HEK293 (cell line): ENCODE measurements at regions not wholly inside any gene's neighbourhood (a gene's known extent, or its start where the extent isn't known, plus 50 kb on each side); places are given as distances from the start of the nearest gene placed in this dataset.

Experiments used
- CTCF ChIA-PET: fragments of 350-600 bp; formaldehyde crosslinking; extraction: SDS; loops from one replicate; lab custom pipeline; 2021; ENCODE audit warnings: antibody characterized with exemption; lab: Yijun Ruan, JAX
- POLR2A ChIA-PET: fragments of 300-600 bp; formaldehyde crosslinking; extraction: SDS; loops from one replicate; lab custom pipeline; 2020; ENCODE audit warnings: antibody characterized with exemption, inconsistent platforms; lab: Yijun Ruan, JAX
- H3K27ac ChIP-seq: fragments of 200-500 bp; sonication (Bioruptor generic); 2 replicates; pipeline ENCODE4 v1.5.1; 2014; ENCODE audit warnings: low read depth, low read length, control low read depth, inconsistent platforms; ENCODE audit errors: extremely low read depth
- H3K36me3 ChIP-seq, 2 experiments: fragments of 200-500 bp in 1 of 2; sonication (Bioruptor generic) in 1 of 2; 1 replicate in 1 of 2; 2 replicates in 1 of 2; pipeline ENCODE4 v1.5.1; 2014 to 2017; ENCODE audit warnings: inconsistent platforms in 2 of 2, low read length in 2 of 2; ENCODE audit not compliant: control insufficient read depth in 2 of 2, insufficient read depth in 1 of 2
- H3K4me1 ChIP-seq: fragments of 200-500 bp; sonication (Bioruptor generic); 2 replicates; pipeline ENCODE4 v1.5.1; 2014; ENCODE audit warnings: mild to moderate bottlenecking, low read length, inconsistent platforms; ENCODE audit not compliant: control insufficient read depth, insufficient read depth
- H3K4me3 ChIP-seq: 2 replicates; pipeline ENCODE4 v1.5.1; 2011; ENCODE audit warnings: low read depth, mild to moderate bottlenecking, control low read depth, low read length, moderate library complexity
- H3K9me3 ChIP-seq: fragments of 200-500 bp; sonication (Bioruptor generic); 2 replicates; pipeline ENCODE4 v1.5.1; 2014; ENCODE audit warnings: low read depth, low read length, inconsistent platforms; ENCODE audit not compliant: control insufficient read depth, insufficient read depth
- BCL11A ChIP-seq: fragments of 450-650 bp; formaldehyde crosslinking; IDR thresholded peaks from 2 replicates; pipeline ENCODE4 v1.5.1; 2016; ENCODE audit warnings: low read depth, missing biosample characterization, missing genetic modification characterization
- HOXD13 ChIP-seq: sonication (generic); formaldehyde crosslinking; IDR thresholded peaks from 2 replicates; pipeline ENCODE4 v1.8.0; 2022; ENCODE audit warnings: missing genetic modification reagents, borderline replicate concordance
- RBAK ChIP-seq: fragments of 450-650 bp; formaldehyde crosslinking; IDR thresholded peaks from 2 replicates; pipeline ENCODE4 v1.5.1; 2016; ENCODE audit warnings: missing biosample characterization, missing genetic modification characterization
- ZFP41 ChIP-seq: fragments of 450-650 bp; formaldehyde crosslinking; IDR thresholded peaks from 2 replicates; pipeline ENCODE4 v1.5.1; 2016; ENCODE audit warnings: missing biosample characterization, missing genetic modification characterization, borderline replicate concordance
- ZNF16 ChIP-seq: fragments of 450-650 bp; formaldehyde crosslinking; IDR thresholded peaks from 2 replicates; pipeline ENCODE4 v1.5.1; 2016; ENCODE audit warnings: low read depth, missing biosample characterization, missing genetic modification characterization
- ZNF37A ChIP-seq: fragments of 450-650 bp; IDR thresholded peaks from 2 replicates; pipeline ENCODE4 v1.5.1; 2018; ENCODE audit warnings: missing biosample characterization, missing genetic modification characterization
- ZNF473 ChIP-seq: fragments of 450-650 bp; formaldehyde crosslinking; IDR thresholded peaks from 2 replicates; pipeline ENCODE4 v1.5.1; 2017; ENCODE audit warnings: missing biosample characterization, missing genetic modification characterization
- ZNF629 ChIP-seq: fragments of 450-650 bp; formaldehyde crosslinking; IDR thresholded peaks from 2 replicates; pipeline ENCODE4 v1.5.1; 2017; ENCODE audit warnings: missing biosample characterization, missing genetic modification characterization
- ZNF776 ChIP-seq: fragments of 450-650 bp; formaldehyde crosslinking; IDR thresholded peaks from 2 replicates; pipeline ENCODE4 v1.5.0; 2017; ENCODE audit warnings: missing biosample characterization, missing genetic modification characterization, borderline replicate concordance
- ZSCAN23 ChIP-seq: fragments of 450-650 bp; formaldehyde crosslinking; IDR thresholded peaks from 2 replicates; pipeline ENCODE4 v1.5.1; 2016; ENCODE audit warnings: missing biosample characterization, missing genetic modification characterization
- TF ChIP-seq, protein P1 (sequence below): fragments of 450-650 bp; formaldehyde crosslinking; IDR thresholded peaks from 2 replicates; pipeline ENCODE4 v1.5.1; 2016; ENCODE audit warnings: missing biosample characterization, missing genetic modification characterization
- TF ChIP-seq, protein P2 (sequence below): fragments of 450-650 bp; formaldehyde crosslinking; IDR thresholded peaks from 2 replicates; pipeline ENCODE4 v1.5.1; 2016; ENCODE audit warnings: missing biosample characterization, missing genetic modification characterization
- TF ChIP-seq, protein P3 (sequence below): fragments of 450-650 bp; formaldehyde crosslinking; IDR thresholded peaks from 2 replicates; pipeline ENCODE4 v1.5.1; 2017; ENCODE audit warnings: missing biosample characterization, missing genetic modification characterization
- TF ChIP-seq, protein P4 (sequence below): fragments of 450-650 bp; formaldehyde crosslinking; IDR thresholded peaks from 2 replicates; pipeline ENCODE4 v1.5.1; 2016; ENCODE audit warnings: missing biosample characterization, missing genetic modification characterization
- TF ChIP-seq, protein P5 (sequence below): fragments of 450-650 bp; formaldehyde crosslinking; IDR thresholded peaks from 2 replicates; pipeline ENCODE4 v1.5.1; 2016; ENCODE audit warnings: missing biosample characterization, missing genetic modification characterization
- TF ChIP-seq, protein P6 (sequence below): fragments of 450-650 bp; IDR thresholded peaks from 2 replicates; pipeline ENCODE4 v1.5.1; 2018; ENCODE audit warnings: missing biosample characterization, missing genetic modification characterization
- TF ChIP-seq, protein P7 (sequence below): fragments of 450-650 bp; formaldehyde crosslinking; IDR thresholded peaks from 2 replicates; pipeline ENCODE4 v1.5.1; 2017; ENCODE audit warnings: missing biosample characterization, missing genetic modification characterization

DNA sequence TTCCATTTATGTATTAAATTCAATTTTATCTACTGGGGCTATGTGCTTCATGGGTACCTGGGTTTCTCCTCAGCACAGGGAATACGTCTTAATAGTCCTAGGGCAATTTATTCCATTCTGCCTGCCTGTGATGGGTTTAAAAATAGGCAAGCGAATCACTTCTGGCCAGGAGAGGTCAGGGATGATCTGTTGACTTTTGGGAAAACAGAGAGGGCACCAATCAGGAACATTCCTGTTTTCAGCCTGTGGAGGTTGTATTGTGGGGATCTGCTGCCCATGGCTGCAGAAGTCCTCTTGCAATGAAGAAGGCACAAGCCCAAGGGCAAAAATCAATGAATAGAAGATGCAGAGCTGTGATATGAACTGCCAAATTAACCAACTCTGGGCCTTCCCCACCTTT lies 303.1 kb downstream of the CTH start (continued):
- TF ChIP-seq, protein P1, sequence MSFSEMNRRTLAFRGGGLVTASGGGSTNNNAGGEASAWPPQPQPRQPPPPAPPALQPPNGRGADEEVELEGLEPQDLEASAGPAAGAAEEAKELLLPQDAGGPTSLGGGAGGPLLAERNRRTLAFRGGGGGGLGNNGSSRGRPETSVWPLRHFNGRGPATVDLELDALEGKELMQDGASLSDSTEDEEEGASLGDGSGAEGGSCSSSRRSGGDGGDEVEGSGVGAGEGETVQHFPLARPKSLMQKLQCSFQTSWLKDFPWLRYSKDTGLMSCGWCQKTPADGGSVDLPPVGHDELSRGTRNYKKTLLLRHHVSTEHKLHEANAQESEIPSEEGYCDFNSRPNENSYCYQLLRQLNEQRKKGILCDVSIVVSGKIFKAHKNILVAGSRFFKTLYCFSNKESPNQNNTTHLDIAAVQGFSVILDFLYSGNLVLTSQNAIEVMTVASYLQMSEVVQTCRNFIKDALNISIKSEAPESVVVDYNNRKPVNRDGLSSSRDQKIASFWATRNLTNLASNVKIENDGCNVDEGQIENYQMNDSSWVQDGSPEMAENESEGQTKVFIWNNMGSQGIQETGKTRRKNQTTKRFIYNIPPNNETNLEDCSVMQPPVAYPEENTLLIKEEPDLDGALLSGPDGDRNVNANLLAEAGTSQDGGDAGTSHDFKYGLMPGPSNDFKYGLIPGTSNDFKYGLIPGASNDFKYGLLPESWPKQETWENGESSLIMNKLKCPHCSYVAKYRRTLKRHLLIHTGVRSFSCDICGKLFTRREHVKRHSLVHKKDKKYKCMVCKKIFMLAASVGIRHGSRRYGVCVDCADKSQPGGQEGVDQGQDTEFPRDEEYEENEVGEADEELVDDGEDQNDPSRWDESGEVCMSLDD (tag by site-specific recombination) = no peak
- TF ChIP-seq ZSCAN23 (tag by site-specific recombination) (no peak), ZNF16 (no peak), ZFP41 (tag by site-specific recombination) (no peak)
- TF ChIP-seq, all 188 proteins: peak for 0

DNA sequence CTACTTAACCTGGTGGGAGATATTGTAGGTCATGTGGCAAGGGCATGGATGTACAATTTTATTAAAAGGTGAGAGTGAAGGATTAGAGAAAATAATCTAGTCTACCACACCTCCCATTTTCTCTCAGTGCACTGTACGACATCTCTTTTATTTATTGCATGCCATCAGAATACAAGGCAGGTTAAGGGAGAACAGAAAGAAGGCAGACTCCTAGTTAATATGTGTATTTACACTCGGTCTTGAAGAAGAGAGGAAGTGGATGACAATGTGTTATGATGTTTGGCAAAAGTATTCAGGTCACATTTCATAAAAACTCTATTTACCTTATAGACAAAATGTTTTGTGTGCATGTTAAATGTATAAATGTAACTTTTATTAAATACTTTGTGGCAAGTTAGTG lies 306.1 kb downstream of the CTH start:
- TF ChIP-seq, protein P2, sequence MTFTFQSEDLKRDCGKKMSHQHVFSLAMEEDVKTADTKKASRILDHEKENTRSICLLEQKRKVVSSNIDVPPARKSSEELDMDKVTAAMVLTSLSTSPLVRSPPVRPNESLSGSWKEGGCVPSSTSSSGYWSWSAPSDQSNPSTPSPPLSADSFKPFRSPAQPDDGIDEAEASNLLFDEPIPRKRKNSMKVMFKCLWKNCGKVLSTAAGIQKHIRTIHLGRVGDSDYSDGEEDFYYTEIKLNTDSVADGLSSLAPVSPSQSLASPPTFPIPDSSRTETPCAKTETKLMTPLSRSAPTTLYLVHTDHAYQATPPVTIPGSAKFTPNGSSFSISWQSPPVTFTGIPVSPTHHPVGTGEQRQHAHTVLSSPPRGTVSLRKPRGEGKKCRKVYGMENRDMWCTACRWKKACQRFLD = no peak
- TF ChIP-seq, protein P3, sequence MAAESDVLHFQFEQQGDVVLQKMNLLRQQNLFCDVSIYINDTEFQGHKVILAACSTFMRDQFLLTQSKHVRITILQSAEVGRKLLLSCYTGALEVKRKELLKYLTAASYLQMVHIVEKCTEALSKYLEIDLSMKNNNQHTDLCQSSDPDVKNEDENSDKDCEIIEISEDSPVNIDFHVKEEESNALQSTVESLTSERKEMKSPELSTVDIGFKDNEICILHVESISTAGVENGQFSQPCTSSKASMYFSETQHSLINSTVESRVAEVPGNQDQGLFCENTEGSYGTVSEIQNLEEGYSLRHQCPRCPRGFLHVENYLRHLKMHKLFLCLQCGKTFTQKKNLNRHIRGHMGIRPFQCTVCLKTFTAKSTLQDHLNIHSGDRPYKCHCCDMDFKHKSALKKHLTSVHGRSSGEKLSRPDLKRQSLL (tag by site-specific recombination) = no peak
- no peak for TF ChIP-seq BCL11A (tag by site-specific recombination)
- no peak for TF ChIP-seq ZNF473 (tag by site-specific recombination)
- TF ChIP-seq ZNF629 (tag by site-specific recombination) = no peak
- TF ChIP-seq, protein P4, sequence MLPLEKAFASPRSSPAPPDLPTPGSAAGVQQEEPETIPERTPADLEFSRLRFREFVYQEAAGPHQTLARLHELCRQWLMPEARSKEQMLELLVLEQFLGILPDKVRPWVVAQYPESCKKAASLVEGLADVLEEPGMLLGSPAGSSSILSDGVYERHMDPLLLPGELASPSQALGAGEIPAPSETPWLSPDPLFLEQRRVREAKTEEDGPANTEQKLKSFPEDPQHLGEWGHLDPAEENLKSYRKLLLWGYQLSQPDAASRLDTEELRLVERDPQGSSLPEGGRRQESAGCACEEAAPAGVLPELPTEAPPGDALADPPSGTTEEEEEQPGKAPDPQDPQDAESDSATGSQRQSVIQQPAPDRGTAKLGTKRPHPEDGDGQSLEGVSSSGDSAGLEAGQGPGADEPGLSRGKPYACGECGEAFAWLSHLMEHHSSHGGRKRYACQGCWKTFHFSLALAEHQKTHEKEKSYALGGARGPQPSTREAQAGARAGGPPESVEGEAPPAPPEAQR = no peak
- TF ChIP-seq ZNF37A (tag by site-specific recombination) = no peak
- no peak for TF ChIP-seq HOXD13 (CRISPR knock-in tag)
- TF ChIP-seq ZNF776 = no peak
- TF ChIP-seq, protein P5, sequence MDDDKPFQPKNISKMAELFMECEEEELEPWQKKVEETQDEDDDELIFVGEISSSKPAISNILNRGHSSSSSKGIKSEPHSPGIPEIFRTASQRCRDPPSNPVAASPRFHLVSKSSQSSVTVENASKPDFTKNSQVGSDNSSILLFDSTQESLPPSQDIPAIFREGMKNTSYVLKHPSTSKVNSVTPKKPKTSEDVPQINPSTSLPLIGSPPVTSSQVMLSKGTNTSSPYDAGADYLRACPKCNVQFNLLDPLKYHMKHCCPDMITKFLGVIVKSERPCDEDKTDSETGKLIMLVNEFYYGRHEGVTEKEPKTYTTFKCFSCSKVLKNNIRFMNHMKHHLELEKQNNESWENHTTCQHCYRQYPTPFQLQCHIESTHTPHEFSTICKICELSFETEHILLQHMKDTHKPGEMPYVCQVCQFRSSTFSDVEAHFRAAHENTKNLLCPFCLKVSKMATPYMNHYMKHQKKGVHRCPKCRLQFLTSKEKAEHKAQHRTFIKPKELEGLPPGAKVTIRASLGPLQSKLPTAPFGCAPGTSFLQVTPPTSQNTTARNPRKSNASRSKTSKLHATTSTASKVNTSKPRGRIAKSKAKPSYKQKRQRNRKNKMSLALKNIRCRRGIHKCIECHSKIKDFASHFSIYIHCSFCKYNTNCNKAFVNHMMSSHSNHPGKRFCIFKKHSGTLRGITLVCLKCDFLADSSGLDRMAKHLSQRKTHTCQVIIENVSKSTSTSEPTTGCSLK = no peak
- TF ChIP-seq, protein P6, sequence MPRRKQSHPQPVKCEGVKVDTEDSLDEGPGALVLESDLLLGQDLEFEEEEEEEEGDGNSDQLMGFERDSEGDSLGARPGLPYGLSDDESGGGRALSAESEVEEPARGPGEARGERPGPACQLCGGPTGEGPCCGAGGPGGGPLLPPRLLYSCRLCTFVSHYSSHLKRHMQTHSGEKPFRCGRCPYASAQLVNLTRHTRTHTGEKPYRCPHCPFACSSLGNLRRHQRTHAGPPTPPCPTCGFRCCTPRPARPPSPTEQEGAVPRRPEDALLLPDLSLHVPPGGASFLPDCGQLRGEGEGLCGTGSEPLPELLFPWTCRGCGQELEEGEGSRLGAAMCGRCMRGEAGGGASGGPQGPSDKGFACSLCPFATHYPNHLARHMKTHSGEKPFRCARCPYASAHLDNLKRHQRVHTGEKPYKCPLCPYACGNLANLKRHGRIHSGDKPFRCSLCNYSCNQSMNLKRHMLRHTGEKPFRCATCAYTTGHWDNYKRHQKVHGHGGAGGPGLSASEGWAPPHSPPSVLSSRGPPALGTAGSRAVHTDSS (tag by site-specific recombination) = no peak
- no peak for TF ChIP-seq RBAK (tag by site-specific recombination)
- TF ChIP-seq ZNF16 = no peak
- TF ChIP-seq, protein P7, sequence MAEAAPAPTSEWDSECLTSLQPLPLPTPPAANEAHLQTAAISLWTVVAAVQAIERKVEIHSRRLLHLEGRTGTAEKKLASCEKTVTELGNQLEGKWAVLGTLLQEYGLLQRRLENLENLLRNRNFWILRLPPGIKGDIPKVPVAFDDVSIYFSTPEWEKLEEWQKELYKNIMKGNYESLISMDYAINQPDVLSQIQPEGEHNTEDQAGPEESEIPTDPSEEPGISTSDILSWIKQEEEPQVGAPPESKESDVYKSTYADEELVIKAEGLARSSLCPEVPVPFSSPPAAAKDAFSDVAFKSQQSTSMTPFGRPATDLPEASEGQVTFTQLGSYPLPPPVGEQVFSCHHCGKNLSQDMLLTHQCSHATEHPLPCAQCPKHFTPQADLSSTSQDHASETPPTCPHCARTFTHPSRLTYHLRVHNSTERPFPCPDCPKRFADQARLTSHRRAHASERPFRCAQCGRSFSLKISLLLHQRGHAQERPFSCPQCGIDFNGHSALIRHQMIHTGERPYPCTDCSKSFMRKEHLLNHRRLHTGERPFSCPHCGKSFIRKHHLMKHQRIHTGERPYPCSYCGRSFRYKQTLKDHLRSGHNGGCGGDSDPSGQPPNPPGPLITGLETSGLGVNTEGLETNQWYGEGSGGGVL = no peak
- no peak overlapping the region for H3K27ac ChIP-seq
- H3K9me3 ChIP-seq = no peaks in the 10 kb centered on the region
- no peaks in the 10 kb centered on the region for H3K4me1 ChIP-seq
- no peaks in the 10 kb centered on the region for H3K36me3 ChIP-seq
- ChIA-PET CTCF (no interaction called here), POLR2A (no interaction called here)
- no peak overlapping the region for H3K4me3 ChIP-seq
